ENCODE measurements at regions not wholly inside any gene's neighbourhood (a gene's known extent, or its start where the extent isn't known, plus 50 kb on each side); places are given as distances from the start of the nearest gene placed in this dataset.

DNA sequence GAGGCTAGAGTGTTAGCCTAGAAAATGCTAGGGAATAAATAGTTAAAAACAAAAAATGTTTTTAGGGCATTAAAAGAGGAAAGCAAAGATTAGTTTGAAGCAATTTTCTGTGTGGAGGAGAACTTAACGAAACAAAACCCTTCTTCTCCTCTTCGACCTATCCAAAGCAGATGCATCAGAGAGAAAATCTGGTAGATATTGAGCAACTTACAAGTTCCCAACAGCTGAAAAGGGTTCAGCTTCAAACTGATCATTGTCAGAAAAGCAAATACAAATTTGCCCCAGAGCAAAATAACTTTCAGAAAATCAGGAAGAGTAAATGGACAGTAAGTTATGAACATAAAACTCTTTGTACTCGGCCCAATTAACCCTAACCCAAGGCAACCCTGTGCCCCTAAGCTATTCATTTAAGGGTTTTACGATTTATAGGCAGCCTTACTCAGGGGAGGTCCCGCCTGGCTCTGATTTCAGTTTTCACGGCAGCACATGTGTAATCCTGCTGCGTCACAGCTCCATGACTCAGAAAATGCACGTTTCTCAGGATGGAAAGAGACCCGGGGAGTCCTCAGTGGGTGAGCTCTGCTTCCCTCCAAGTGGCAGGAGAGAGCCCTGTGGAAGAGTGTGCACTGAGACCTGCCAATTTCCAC is 405.7 kb upstream of the SALL1 start:
- TF ChIP-seq, protein P1, sequence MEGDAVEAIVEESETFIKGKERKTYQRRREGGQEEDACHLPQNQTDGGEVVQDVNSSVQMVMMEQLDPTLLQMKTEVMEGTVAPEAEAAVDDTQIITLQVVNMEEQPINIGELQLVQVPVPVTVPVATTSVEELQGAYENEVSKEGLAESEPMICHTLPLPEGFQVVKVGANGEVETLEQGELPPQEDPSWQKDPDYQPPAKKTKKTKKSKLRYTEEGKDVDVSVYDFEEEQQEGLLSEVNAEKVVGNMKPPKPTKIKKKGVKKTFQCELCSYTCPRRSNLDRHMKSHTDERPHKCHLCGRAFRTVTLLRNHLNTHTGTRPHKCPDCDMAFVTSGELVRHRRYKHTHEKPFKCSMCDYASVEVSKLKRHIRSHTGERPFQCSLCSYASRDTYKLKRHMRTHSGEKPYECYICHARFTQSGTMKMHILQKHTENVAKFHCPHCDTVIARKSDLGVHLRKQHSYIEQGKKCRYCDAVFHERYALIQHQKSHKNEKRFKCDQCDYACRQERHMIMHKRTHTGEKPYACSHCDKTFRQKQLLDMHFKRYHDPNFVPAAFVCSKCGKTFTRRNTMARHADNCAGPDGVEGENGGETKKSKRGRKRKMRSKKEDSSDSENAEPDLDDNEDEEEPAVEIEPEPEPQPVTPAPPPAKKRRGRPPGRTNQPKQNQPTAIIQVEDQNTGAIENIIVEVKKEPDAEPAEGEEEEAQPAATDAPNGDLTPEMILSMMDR (IDR thresholded peaks at IDR 0.05; ENCODE audit: extremely low read depth, low read depth, low read length), result no peak
- peak overlapping the region; percentile 21 for H3K27ac ChIP-seq (ENCODE audit: low read depth, low read length)
- H3K79me2 ChIP-seq (ENCODE audit: insufficient read depth, low read length), result no peaks in the 10 kb centered on the region
- H3K4me3 ChIP-seq (ENCODE audit: insufficient read depth, low read length), result no peak overlapping the region
- H3K4me2 ChIP-seq (ENCODE audit: insufficient read depth, low read length), result peak overlapping the region; percentile 62
- no peaks in the 10 kb centered on the region for H4K20me1 ChIP-seq (ENCODE audit: insufficient read depth, low read length)
- H3K36me3 ChIP-seq (ENCODE audit: insufficient read depth, low read length), result no peaks in the 10 kb centered on the region
- no peak for DNase-seq (ENCODE audit: insufficient read length, low spot score, missing footprints)
- peaks cover 4% of the 10 kb centered on the region for H3K4me1 ChIP-seq (ENCODE audit: insufficient read depth, low read length)
- peak overlapping the region; percentile 26 for H2AFZ ChIP-seq (ENCODE audit: low read length)
- H3K9me3 ChIP-seq (ENCODE audit: low read depth, low read length), result no peaks in the 10 kb centered on the region
- H3K27me3 ChIP-seq (ENCODE audit: insufficient read depth, low read length), result no peaks in the 10 kb centered on the region

DNA sequence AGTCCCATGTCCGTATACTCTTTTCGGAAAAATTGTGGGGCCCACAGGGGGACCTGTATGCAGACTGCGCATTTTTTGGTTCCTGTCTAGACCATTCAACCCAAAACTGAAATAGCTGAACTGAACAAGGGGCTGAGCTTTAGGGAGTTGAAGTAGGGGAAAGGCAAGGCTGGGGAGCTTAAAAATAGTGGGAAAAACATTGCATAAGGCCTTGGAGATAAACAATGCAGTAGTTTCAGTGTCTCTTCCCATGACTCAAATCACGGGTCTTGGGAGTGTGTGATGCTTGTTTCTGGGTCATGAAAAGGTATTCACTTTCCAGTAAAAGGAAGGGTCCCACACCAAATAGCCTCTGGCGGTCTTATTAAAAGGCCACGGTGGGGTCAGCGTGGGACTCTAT is 402.8 kb upstream of the SALL1 start:
- Histone ChIP-seq H3K4me1 (ENCODE audit: insufficient read depth, low read length) (peaks cover 4% of the 10 kb centered on the region), H3K79me2 (ENCODE audit: insufficient read depth, low read length) (no peaks in the 10 kb centered on the region), H4K20me1 (ENCODE audit: insufficient read depth, low read length) (no peaks in the 10 kb centered on the region), H2AFZ (ENCODE audit: low read length) (no peak overlapping the region), H3K4me2 (ENCODE audit: insufficient read depth, low read length) (no peak overlapping the region), H3K4me3 (ENCODE audit: insufficient read depth, low read length) (no peak overlapping the region), H3K9me3 (ENCODE audit: low read depth, low read length) (no peaks in the 10 kb centered on the region), H3K27ac (ENCODE audit: low read depth, low read length) (no peak overlapping the region), H3K27me3 (ENCODE audit: insufficient read depth, low read length) (no peaks in the 10 kb centered on the region), H3K36me3 (ENCODE audit: insufficient read depth, low read length) (no peaks in the 10 kb centered on the region)
- TF ChIP-seq, protein P1 (IDR thresholded peaks at IDR 0.05; ENCODE audit: extremely low read depth, low read depth, low read length), result no peak
- no peak for DNase-seq (ENCODE audit: insufficient read length, low spot score, missing footprints)

GRCh38 chr16:51553314-51553713 is 402.2 kb upstream of the SALL1 start:
- H4K20me1 ChIP-seq (ENCODE audit: insufficient read depth, low read length), result no peaks in the 10 kb centered on the region
- H3K9me3 ChIP-seq (ENCODE audit: low read depth, low read length), result no peaks in the 10 kb centered on the region
- no peak for DNase-seq (ENCODE audit: insufficient read length, low spot score, missing footprints)
- no peak overlapping the region for H3K4me3 ChIP-seq (ENCODE audit: insufficient read depth, low read length)
- TF ChIP-seq, protein P1 (IDR thresholded peaks at IDR 0.05; ENCODE audit: extremely low read depth, low read depth, low read length), result no peak
- no peak overlapping the region for H3K27ac ChIP-seq (ENCODE audit: low read depth, low read length)
- H3K27me3 ChIP-seq (ENCODE audit: insufficient read depth, low read length), result no peaks in the 10 kb centered on the region
- H3K79me2 ChIP-seq (ENCODE audit: insufficient read depth, low read length), result no peaks in the 10 kb centered on the region
- no peaks in the 10 kb centered on the region for H3K36me3 ChIP-seq (ENCODE audit: insufficient read depth, low read length)
- no peak overlapping the region for H3K4me2 ChIP-seq (ENCODE audit: insufficient read depth, low read length)
- no peak overlapping the region for H2AFZ ChIP-seq (ENCODE audit: low read length)
- H3K4me1 ChIP-seq (ENCODE audit: insufficient read depth, low read length), result peaks cover 4% of the 10 kb centered on the region

DNA sequence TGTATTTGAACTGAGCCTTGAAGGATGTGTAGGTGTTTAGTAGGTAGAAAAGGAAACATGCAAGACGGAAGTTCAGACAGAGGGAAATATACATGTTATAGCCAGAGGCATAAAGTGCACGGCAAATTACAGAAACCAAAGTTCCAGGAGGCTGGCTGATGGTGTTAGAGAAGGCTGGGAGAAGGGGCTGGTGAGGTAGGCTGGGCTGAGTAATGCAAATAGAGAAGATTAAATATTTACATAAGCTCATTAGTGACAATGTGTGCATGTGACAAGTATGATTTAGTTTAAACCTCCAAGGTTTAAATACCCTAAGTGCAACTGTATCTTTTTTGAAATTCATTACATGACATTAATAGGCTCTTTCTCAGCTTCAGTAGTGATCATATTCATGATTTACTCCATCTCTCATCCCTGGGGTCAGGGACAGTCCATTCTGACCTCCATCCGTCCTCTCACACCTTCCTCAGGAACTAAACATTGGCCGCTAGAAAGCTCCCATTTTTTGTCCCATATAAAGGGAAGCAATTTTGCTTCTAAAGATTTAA is 399.8 kb upstream of the SALL1 start:
- H3K27me3 ChIP-seq (ENCODE audit: insufficient read depth, low read length), result no peaks in the 10 kb centered on the region
- no peak overlapping the region for H3K27ac ChIP-seq (ENCODE audit: low read depth, low read length)
- no peak for DNase-seq (ENCODE audit: insufficient read length, low spot score, missing footprints)
- H3K4me3 ChIP-seq (ENCODE audit: insufficient read depth, low read length), result no peak overlapping the region
- no peaks in the 10 kb centered on the region for H3K9me3 ChIP-seq (ENCODE audit: low read depth, low read length)
- H3K36me3 ChIP-seq (ENCODE audit: insufficient read depth, low read length), result no peaks in the 10 kb centered on the region
- H3K4me2 ChIP-seq (ENCODE audit: insufficient read depth, low read length), result no peak overlapping the region
- no peak overlapping the region for H2AFZ ChIP-seq (ENCODE audit: low read length)
- H4K20me1 ChIP-seq (ENCODE audit: insufficient read depth, low read length), result no peaks in the 10 kb centered on the region
- H3K79me2 ChIP-seq (ENCODE audit: insufficient read depth, low read length), result no peaks in the 10 kb centered on the region
- no peaks in the 10 kb centered on the region for H3K4me1 ChIP-seq (ENCODE audit: insufficient read depth, low read length)
- TF ChIP-seq, protein P1 (IDR thresholded peaks at IDR 0.05; ENCODE audit: extremely low read depth, low read depth, low read length), result no peak
